ENCODE measurements at regions not wholly inside any gene's neighbourhood (a gene's known extent, or its start where the extent isn't known, plus 50 kb on each side); places are given as distances from the start of the nearest gene placed in this dataset.

GRCh38 chr10:128400564-128400963 is 274.3 kb upstream of the MKI67 start:
- Histone ChIP-seq H3K4me3 (no peak overlapping the region), H3K27ac (ENCODE audit: extremely low read depth, low read depth, low read length) (no peak overlapping the region), H3K9me1 (ENCODE audit: control insufficient read depth, insufficient read depth, low read length) (no peaks in the 10 kb centered on the region), H3K4me1 (replicated peaks in 1 of 2; ENCODE audit: control insufficient read depth in 2 of 2, insufficient read depth in 2 of 2, low read length in 2 of 2) (no peaks in the 10 kb centered on the region), H3K36me3 (ENCODE audit: control insufficient read depth, insufficient read depth, low read length) (no peaks in the 10 kb centered on the region), H3K27me3 (ENCODE audit: control insufficient read depth in 2 of 2, insufficient read depth in 2 of 2, low read length in 2 of 2) (peaks cover 0 to 16% of the 10 kb centered on the region in 2 experiments; a peak in 2 of 5 replicates), H3K4me2 (ENCODE audit: insufficient read depth, low read length) (no peak overlapping the region), H3K9me3 (replicated peaks; ENCODE audit: control insufficient read depth, insufficient read depth, low read depth, low read length) (no peaks in the 10 kb centered on the region), H4K20me1 (replicated peaks; ENCODE audit: control insufficient read depth, insufficient read depth, low read length) (no peaks in the 10 kb centered on the region), H2AFZ (ENCODE audit: low read depth, low read length) (no peak overlapping the region), H3K79me2 (ENCODE audit: control insufficient read depth, insufficient read depth, low read length) (no peaks in the 10 kb centered on the region), H3K9ac (ENCODE audit: insufficient read depth in 1 of 2, low read depth in 2 of 2, low read length in 2 of 2) (no peak overlapping the region)
- 2% methylated on average over 8 of the region's 8 CpGs for WGBS (ENCODE audit: insufficient coverage, low coverage, missing lambda C conversion rate)
- no TSS peak for BruUV-seq (replicated peaks)
- in situ Hi-C loops (cut with MboI): no loop called here
- DNase-seq (ENCODE audit: extremely low read depth in 1 of 4, low spot score in 3 of 4): no peak
- ChIA-PET CTCF (ENCODE audit: low intra/inter-chr PET ratio) (no interaction called here), POLR2A (no interaction called here)
- no peak for FAIRE-seq
- TF ChIP-seq ARID2 (IDR thresholded peaks at IDR 0.05): no peak
- no peak for TF ChIP-seq E2F6 (IDR thresholded peaks at IDR 0.05; ENCODE audit: borderline replicate concordance in 1 of 2, extremely low read depth in 1 of 2, insufficient read depth in 1 of 2, insufficient read length in 1 of 2, low read depth in 1 of 2, low read length in 1 of 2, poor library complexity in 1 of 2, severe bottlenecking in 1 of 2)
- no peak for TF ChIP-seq RHOXF2B (CRISPR knock-in tag; conservative IDR thresholded peaks at IDR 0.05)
- TF ChIP-seq CBFB (CRISPR knock-in tag; IDR thresholded peaks at IDR 0.05): no peak
- no peak for TF ChIP-seq BACH1 (tag; IDR thresholded peaks at IDR 0.05)
- intact Hi-C loops (cut with micrococcal nuclease): no loop called here
- ATAC-seq: no peak

GRCh38 chr10:128405450-128405849 is 279.2 kb upstream of the MKI67 start:
- Histone ChIP-seq H3K9me1 (ENCODE audit: control insufficient read depth, insufficient read depth, low read length) (no peaks in the 10 kb centered on the region), H3K27me3 (ENCODE audit: control insufficient read depth in 2 of 2, insufficient read depth in 2 of 2, low read length in 2 of 2) (peaks cover 0 to 15% of the 10 kb centered on the region in 2 experiments; a peak in 2 of 5 replicates), H3K36me3 (ENCODE audit: control insufficient read depth, insufficient read depth, low read length) (no peaks in the 10 kb centered on the region), H3K27ac (ENCODE audit: extremely low read depth, low read depth, low read length) (no peak overlapping the region), H3K4me1 (replicated peaks in 1 of 2; ENCODE audit: control insufficient read depth in 2 of 2, insufficient read depth in 2 of 2, low read length in 2 of 2) (no peaks in the 10 kb centered on the region), H4K20me1 (replicated peaks; ENCODE audit: control insufficient read depth, insufficient read depth, low read length) (no peaks in the 10 kb centered on the region), H3K4me3 (no peak overlapping the region), H2AFZ (ENCODE audit: low read depth, low read length) (no peak overlapping the region), H3K4me2 (ENCODE audit: insufficient read depth, low read length) (no peak overlapping the region), H3K9ac (ENCODE audit: insufficient read depth in 1 of 2, low read depth in 2 of 2, low read length in 2 of 2) (no peak overlapping the region), H3K79me2 (ENCODE audit: control insufficient read depth, insufficient read depth, low read length) (no peaks in the 10 kb centered on the region), H3K9me3 (replicated peaks; ENCODE audit: control insufficient read depth, insufficient read depth, low read depth, low read length) (no peaks in the 10 kb centered on the region)
- intact Hi-C loops (cut with micrococcal nuclease) (no loop called here), in situ Hi-C loops (cut with MboI) (no loop called here)
- ATAC-seq (no peak), DNase-seq (ENCODE audit: extremely low read depth in 1 of 4, low spot score in 3 of 4) (no peak), FAIRE-seq (no peak)
- no TSS peak for BruUV-seq (replicated peaks)
- ChIA-PET POLR2A (no interaction called here), CTCF (ENCODE audit: low intra/inter-chr PET ratio) (no interaction called here)
- 2% methylated on average over 6 of the region's 8 CpGs for WGBS (ENCODE audit: insufficient coverage, low coverage, missing lambda C conversion rate)
- no peak for TF ChIP-seq ZNF583 (CRISPR knock-in tag; IDR thresholded peaks at IDR 0.05)
- TF ChIP-seq FOXP1 (CRISPR knock-in tag; IDR thresholded peaks at IDR 0.05): no peak
- no peak for TF ChIP-seq ZFP91 (CRISPR knock-in tag; IDR thresholded peaks at IDR 0.05)
- no peak for TF ChIP-seq RBM39 (optimal IDR thresholded peaks at IDR 0.05; ENCODE audit: low read depth, low read length)
- no peak for TF ChIP-seq MAFK (IDR thresholded peaks at IDR 0.05; ENCODE audit: low read length)
- TF ChIP-seq PBX2 (CRISPR knock-in tag; IDR thresholded peaks at IDR 0.05; ENCODE audit: low read depth): no peak
- no peak for TF ChIP-seq PBX2 (tag; conservative IDR thresholded peaks at IDR 0.05; ENCODE audit: low read depth)
- TF ChIP-seq EZH2 (IDR thresholded peaks at IDR 0.05; ENCODE audit: borderline replicate concordance, low read depth, low read length): no peak

Measured in K562 (cell line).